ENCODE measurements at regions not wholly inside any gene's neighbourhood (a gene's known extent, or its start where the extent isn't known, plus 50 kb on each side); places are given as distances from the start of the nearest gene placed in this dataset.

DNA sequence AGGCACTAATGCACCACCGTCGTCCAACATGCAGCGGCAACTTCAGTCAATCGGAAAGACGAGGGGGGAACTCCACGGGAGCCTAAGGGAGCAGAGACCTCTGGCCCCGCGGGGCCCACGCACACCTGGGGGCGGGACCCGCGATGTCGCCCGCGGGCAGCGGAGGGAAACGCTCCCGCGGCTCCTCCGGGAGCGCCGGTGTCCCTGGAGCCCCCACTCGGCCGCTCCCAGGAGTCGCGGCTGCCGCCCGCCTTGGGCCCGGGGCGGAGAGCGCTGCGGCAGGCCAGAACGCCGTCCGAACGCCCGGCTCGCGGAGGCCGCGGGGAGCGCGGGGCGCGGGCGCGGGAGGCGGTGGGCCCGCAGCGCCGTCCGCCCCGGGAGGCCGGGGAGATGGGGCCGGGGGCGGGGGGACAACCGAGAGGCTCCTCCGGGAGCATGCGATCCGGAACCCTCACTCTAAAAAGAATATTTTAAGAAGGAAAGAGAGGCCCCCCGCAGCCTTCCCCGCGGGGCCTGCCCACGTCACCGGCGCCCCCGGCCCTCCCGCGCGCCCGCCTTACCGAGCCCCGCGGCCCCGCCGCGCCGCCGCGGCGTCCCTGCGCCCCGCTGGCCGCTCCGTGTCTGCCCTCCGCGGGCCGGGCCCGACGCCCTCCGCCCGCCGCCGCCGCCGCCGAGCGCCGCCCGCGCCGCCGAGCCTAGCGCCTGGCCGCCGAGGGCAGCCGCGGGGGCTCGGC lies 86.6 kb upstream of the ARHGAP32 start (continued):
- TF ChIP-seq, protein P1, sequence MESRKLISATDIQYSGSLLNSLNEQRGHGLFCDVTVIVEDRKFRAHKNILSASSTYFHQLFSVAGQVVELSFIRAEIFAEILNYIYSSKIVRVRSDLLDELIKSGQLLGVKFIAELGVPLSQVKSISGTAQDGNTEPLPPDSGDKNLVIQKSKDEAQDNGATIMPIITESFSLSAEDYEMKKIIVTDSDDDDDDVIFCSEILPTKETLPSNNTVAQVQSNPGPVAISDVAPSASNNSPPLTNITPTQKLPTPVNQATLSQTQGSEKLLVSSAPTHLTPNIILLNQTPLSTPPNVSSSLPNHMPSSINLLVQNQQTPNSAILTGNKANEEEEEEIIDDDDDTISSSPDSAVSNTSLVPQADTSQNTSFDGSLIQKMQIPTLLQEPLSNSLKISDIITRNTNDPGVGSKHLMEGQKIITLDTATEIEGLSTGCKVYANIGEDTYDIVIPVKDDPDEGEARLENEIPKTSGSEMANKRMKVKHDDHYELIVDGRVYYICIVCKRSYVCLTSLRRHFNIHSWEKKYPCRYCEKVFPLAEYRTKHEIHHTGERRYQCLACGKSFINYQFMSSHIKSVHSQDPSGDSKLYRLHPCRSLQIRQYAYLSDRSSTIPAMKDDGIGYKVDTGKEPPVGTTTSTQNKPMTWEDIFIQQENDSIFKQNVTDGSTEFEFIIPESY (CRISPR knock-in tag; IDR thresholded peaks at IDR 0.05) = no peak
- TF ChIP-seq, protein P2, sequence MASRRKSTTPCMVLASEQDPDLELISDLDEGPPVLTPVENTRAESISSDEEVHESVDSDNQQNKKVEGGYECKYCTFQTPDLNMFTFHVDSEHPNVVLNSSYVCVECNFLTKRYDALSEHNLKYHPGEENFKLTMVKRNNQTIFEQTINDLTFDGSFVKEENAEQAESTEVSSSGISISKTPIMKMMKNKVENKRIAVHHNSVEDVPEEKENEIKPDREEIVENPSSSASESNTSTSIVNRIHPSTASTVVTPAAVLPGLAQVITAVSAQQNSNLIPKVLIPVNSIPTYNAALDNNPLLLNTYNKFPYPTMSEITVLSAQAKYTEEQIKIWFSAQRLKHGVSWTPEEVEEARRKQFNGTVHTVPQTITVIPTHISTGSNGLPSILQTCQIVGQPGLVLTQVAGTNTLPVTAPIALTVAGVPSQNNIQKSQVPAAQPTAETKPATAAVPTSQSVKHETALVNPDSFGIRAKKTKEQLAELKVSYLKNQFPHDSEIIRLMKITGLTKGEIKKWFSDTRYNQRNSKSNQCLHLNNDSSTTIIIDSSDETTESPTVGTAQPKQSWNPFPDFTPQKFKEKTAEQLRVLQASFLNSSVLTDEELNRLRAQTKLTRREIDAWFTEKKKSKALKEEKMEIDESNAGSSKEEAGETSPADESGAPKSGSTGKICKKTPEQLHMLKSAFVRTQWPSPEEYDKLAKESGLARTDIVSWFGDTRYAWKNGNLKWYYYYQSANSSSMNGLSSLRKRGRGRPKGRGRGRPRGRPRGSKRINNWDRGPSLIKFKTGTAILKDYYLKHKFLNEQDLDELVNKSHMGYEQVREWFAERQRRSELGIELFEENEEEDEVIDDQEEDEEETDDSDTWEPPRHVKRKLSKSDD (CRISPR knock-in tag; IDR thresholded peaks at IDR 0.05; ENCODE audit: low read depth) = no peak
- TF ChIP-seq NONO (IDR thresholded peaks at IDR 0.05) = no peak
- no peak for TF ChIP-seq NONO (CRISPR knock-in tag; conservative IDR thresholded peaks at IDR 0.05)
- no peak for TF ChIP-seq ZBTB42 (CRISPR knock-in tag; IDR thresholded peaks at IDR 0.05)
- no peak for TF ChIP-seq ZNF615 (CRISPR knock-in tag; IDR thresholded peaks at IDR 0.05; ENCODE audit: borderline replicate concordance)
- no peak for TF ChIP-seq ZNF510 (CRISPR knock-in tag; IDR thresholded peaks at IDR 0.05; ENCODE audit: low read depth)
- TF ChIP-seq, protein P3, sequence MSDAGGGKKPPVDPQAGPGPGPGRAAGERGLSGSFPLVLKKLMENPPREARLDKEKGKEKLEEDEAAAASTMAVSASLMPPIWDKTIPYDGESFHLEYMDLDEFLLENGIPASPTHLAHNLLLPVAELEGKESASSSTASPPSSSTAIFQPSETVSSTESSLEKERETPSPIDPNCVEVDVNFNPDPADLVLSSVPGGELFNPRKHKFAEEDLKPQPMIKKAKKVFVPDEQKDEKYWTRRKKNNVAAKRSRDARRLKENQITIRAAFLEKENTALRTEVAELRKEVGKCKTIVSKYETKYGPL (CRISPR knock-in tag; IDR thresholded peaks at IDR 0.05) = no peak
- no peak for TF ChIP-seq ZNF326 (CRISPR knock-in tag; IDR thresholded peaks at IDR 0.05; ENCODE audit: borderline replicate concordance)
- TF ChIP-seq FOXA3 (CRISPR knock-in tag; IDR thresholded peaks at IDR 0.05) = no peak
- TF ChIP-seq ZBTB3 (CRISPR knock-in tag; IDR thresholded peaks at IDR 0.05; ENCODE audit: borderline replicate concordance, low read depth) = no peak
- no peak for TF ChIP-seq NFKBIZ (CRISPR knock-in tag; IDR thresholded peaks at IDR 0.05)
- TF ChIP-seq, protein P4, sequence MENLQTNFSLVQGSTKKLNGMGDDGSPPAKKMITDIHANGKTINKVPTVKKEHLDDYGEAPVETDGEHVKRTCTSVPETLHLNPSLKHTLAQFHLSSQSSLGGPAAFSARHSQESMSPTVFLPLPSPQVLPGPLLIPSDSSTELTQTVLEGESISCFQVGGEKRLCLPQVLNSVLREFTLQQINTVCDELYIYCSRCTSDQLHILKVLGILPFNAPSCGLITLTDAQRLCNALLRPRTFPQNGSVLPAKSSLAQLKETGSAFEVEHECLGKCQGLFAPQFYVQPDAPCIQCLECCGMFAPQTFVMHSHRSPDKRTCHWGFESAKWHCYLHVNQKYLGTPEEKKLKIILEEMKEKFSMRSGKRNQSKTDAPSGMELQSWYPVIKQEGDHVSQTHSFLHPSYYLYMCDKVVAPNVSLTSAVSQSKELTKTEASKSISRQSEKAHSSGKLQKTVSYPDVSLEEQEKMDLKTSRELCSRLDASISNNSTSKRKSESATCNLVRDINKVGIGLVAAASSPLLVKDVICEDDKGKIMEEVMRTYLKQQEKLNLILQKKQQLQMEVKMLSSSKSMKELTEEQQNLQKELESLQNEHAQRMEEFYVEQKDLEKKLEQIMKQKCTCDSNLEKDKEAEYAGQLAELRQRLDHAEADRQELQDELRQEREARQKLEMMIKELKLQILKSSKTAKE (CRISPR knock-in tag; IDR thresholded peaks at IDR 0.05; ENCODE audit: borderline replicate concordance) = no peak
- no peak for TF ChIP-seq ZNF746 (CRISPR knock-in tag; IDR thresholded peaks at IDR 0.05)
- TF ChIP-seq SP1 (IDR thresholded peaks at IDR 0.05) = no peak
- no peak for TF ChIP-seq SP1 (CRISPR knock-in tag; IDR thresholded peaks at IDR 0.05)
- TF ChIP-seq KAT8 (CRISPR knock-in tag; IDR thresholded peaks at IDR 0.05) = no peak
- TF ChIP-seq RFXANK (CRISPR knock-in tag; IDR thresholded peaks at IDR 0.05) = no peak
- TF ChIP-seq, protein P5, sequence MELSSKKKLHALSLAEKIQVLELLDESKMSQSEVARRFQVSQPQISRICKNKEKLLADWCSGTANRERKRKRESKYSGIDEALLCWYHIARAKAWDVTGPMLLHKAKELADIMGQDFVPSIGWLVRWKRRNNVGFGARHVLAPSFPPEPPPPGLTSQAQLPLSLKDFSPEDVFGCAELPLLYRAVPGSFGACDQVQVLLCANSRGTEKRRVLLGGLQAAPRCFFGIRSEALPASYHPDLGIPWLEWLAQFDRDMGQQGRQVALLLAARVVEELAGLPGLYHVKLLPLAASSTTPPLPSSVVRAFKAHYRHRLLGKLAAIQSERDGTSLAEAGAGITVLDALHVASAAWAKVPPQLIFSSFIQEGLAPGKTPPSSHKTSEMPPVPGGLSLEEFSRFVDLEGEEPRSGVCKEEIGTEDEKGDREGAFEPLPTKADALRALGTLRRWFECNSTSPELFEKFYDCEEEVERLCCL (CRISPR knock-in tag; IDR thresholded peaks at IDR 0.05; ENCODE audit: borderline replicate concordance) = no peak

Data from HepG2 (cell line).